ENCODE measurements at regions not wholly inside any gene's neighbourhood (a gene's known extent, or its start where the extent isn't known, plus 50 kb on each side); places are given as distances from the start of the nearest gene placed in this dataset.

DNA sequence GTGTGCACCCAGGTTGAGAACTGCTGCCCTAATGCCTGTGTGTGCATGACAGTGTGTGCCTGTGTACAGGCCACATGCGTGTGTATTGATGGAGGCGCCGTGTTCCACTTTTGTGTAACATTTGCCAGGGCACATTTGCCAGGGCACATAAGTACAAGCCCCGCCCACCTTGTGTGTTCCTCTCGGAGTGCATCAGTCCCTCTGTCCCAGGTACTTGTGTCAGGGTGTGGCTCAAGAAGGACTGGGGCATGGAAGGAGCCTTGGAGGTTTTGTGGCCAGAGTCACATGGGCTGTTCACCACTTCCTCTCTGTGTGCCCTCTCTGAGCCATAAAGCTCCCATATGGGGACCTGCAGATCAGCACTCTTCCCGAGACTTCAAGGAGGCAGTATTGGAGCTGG lies 73.9 kb downstream of the MRM1 start:
- no peaks in the 10 kb centered on the region for H3K4me1 ChIP-seq (ENCODE audit: low read depth)
- no peaks in the 10 kb centered on the region for H3K27me3 ChIP-seq
- H3K36me3 ChIP-seq = no peaks in the 10 kb centered on the region
- no peak overlapping the region for H3K4me3 ChIP-seq
- no peaks in the 10 kb centered on the region for H3K9me3 ChIP-seq (ENCODE audit: low read depth)
- no peak for DNase-seq (ENCODE audit: low read depth in 1 of 2, low spot score in 1 of 2)
- TF ChIP-seq, protein P1, sequence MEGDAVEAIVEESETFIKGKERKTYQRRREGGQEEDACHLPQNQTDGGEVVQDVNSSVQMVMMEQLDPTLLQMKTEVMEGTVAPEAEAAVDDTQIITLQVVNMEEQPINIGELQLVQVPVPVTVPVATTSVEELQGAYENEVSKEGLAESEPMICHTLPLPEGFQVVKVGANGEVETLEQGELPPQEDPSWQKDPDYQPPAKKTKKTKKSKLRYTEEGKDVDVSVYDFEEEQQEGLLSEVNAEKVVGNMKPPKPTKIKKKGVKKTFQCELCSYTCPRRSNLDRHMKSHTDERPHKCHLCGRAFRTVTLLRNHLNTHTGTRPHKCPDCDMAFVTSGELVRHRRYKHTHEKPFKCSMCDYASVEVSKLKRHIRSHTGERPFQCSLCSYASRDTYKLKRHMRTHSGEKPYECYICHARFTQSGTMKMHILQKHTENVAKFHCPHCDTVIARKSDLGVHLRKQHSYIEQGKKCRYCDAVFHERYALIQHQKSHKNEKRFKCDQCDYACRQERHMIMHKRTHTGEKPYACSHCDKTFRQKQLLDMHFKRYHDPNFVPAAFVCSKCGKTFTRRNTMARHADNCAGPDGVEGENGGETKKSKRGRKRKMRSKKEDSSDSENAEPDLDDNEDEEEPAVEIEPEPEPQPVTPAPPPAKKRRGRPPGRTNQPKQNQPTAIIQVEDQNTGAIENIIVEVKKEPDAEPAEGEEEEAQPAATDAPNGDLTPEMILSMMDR (IDR thresholded peaks at IDR 0.05; ENCODE audit: low read depth, low read length) = no peak
- no peak overlapping the region for H3K27ac ChIP-seq

DNA sequence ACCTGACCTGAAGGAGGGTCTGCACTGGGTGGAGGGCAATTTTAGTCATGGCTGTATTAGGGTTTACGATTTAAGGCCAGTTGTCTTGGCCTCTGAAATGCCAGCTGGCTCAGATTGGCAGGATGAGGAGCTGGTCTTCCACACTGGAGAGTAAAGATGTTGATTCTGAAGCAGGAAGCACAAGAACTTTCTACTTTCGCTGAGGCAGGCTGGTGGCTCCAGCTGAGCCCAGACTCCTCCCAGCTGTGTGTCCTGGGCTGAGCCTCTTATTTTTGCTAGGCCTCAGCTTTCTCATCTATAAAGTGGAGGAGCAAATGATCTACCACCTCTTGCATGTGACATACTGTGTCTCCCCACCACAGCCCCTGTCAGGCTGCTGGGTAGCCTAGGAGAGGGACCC lies 74.4 kb downstream of the MRM1 start:
- Histone ChIP-seq H3K27me3 (no peaks in the 10 kb centered on the region), H3K9me3 (ENCODE audit: low read depth) (no peaks in the 10 kb centered on the region), H3K27ac (no peak overlapping the region), H3K4me3 (no peak overlapping the region), H3K4me1 (ENCODE audit: low read depth) (no peaks in the 10 kb centered on the region), H3K36me3 (no peaks in the 10 kb centered on the region)
- no peak for DNase-seq (ENCODE audit: low read depth in 1 of 2, low spot score in 1 of 2)
- TF ChIP-seq, protein P1 (IDR thresholded peaks at IDR 0.05; ENCODE audit: low read depth, low read length) = no peak

DNA sequence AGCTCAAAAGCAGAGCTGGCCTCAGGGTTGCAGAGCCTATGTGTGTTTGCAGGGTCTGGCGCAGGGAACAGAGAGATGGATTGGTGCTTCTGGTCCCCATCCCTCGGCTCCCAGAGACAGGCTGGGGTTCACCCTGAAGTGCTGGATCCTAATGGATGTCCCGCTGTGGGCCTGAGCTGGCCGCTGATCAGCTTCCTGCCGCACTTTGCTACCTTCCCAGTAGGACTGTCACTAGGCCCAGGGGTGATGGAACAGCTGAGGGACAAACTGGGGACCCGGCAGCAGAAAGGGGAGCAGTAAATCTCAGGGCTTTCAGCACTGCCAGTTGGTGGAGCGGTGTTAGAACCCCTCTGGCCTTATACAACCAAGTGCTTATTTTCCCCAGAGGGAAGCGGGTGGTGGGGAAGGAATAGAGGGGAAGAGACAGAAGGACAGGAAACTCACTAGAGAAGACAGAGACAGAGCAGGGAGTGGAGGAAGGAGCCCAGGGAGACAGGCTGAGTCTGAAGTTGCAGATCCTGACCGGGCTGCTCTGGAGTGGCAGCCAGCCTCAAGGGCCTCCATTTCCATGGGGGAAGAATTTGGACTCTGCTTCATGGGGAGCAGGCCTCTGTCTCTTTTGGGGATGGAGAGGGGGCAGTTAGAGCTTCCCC lies 78.6 kb downstream of the MRM1 start:
- H3K9me3 ChIP-seq (ENCODE audit: low read depth) = no peaks in the 10 kb centered on the region
- no peak for DNase-seq (ENCODE audit: low read depth in 1 of 2, low spot score in 1 of 2)

DNA sequence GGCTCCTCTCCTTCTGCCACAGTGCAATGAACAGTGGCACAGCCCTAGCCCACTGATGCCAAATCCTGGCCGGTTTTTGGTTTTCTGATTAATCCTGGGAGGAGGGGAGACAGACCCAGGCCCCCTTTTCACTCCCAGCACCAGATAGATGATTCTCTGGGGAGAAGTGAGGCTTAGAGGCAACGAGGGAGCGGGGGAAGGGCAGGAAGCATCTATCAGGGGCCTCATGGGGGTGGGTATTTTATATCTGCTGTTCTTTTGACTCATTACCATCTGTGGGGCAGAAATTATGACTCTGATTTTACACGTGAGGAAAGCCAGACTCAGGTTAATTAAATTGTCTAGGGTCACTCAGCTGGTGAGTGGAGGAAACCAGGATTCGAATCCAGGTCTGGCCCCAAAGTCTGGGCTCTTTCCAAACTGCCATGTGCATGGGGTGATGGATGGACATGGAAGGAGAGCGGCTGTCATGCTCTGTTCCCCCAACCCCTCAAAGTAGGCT lies 79.4 kb downstream of the MRM1 start:
- TF ChIP-seq, protein P1 (IDR thresholded peaks at IDR 0.05; ENCODE audit: low read depth, low read length) = no peak
- Histone ChIP-seq H3K36me3 (no peaks in the 10 kb centered on the region), H3K27ac (no peak overlapping the region), H3K4me1 (ENCODE audit: low read depth) (no peaks in the 10 kb centered on the region), H3K27me3 (no peaks in the 10 kb centered on the region), H3K9me3 (ENCODE audit: low read depth) (no peaks in the 10 kb centered on the region), H3K4me3 (no peak overlapping the region)
- no peak for DNase-seq (ENCODE audit: low read depth in 1 of 2, low spot score in 1 of 2)

More for the DNA sequence above, 78.6 kb downstream of the MRM1 start:
- no peaks in the 10 kb centered on the region for H3K4me1 ChIP-seq (ENCODE audit: low read depth)
- no peaks in the 10 kb centered on the region for H3K27me3 ChIP-seq
- H3K27ac ChIP-seq = no peak overlapping the region
- no peak overlapping the region for H3K4me3 ChIP-seq
- no peaks in the 10 kb centered on the region for H3K36me3 ChIP-seq
- TF ChIP-seq, protein P1 (IDR thresholded peaks at IDR 0.05; ENCODE audit: low read depth, low read length) = no peak

DNA sequence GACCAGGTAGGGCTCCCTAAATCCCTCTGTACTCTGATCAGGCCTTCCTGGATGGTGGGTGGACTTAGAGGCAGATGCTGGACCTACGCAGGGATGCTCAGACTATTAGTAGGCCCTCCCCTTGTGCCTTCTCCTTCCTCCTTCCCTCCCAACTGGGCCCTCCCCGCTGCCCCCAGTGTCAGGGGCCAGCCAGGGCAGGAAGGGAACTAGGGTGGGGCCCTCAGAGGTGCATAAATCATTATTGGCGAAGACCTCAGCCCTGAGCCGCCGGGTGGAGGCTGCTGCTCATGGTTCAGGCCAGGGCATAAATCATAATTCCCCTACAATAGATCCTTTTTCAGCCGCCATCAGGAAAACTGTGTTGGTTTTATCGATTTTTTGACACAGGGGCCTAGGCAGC lies 81.4 kb downstream of the MRM1 start:
- no peaks in the 10 kb centered on the region for H3K27me3 ChIP-seq
- H3K4me3 ChIP-seq = no peak overlapping the region
- no peak overlapping the region for H3K27ac ChIP-seq
- no peaks in the 10 kb centered on the region for H3K9me3 ChIP-seq (ENCODE audit: low read depth)
- no peaks in the 10 kb centered on the region for H3K4me1 ChIP-seq (ENCODE audit: low read depth)
- DNase-seq (ENCODE audit: low read depth in 1 of 2, low spot score in 1 of 2) = no peak
- TF ChIP-seq, protein P1 (IDR thresholded peaks at IDR 0.05; ENCODE audit: low read depth, low read length) = no peak
- H3K36me3 ChIP-seq = no peaks in the 10 kb centered on the region

Measured in cardiac muscle cell (in vitro differentiated cells and primary cell).